ENCODE measurements at regions not wholly inside any gene's neighbourhood (a gene's known extent, or its start where the extent isn't known, plus 50 kb on each side); places are given as distances from the start of the nearest gene placed in this dataset.

GRCh38 chr4:126874533-126874932 is 758.2 kb upstream of the INTU start:
- TF ChIP-seq, protein P1, sequence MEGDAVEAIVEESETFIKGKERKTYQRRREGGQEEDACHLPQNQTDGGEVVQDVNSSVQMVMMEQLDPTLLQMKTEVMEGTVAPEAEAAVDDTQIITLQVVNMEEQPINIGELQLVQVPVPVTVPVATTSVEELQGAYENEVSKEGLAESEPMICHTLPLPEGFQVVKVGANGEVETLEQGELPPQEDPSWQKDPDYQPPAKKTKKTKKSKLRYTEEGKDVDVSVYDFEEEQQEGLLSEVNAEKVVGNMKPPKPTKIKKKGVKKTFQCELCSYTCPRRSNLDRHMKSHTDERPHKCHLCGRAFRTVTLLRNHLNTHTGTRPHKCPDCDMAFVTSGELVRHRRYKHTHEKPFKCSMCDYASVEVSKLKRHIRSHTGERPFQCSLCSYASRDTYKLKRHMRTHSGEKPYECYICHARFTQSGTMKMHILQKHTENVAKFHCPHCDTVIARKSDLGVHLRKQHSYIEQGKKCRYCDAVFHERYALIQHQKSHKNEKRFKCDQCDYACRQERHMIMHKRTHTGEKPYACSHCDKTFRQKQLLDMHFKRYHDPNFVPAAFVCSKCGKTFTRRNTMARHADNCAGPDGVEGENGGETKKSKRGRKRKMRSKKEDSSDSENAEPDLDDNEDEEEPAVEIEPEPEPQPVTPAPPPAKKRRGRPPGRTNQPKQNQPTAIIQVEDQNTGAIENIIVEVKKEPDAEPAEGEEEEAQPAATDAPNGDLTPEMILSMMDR (IDR thresholded peaks at IDR 0.05) = no peak
- TF ChIP-seq POLR2AphosphoS5 (IDR thresholded peaks at IDR 0.05) (no peak), POLR2A (IDR thresholded peaks at IDR 0.05) (no peak), EP300 (IDR thresholded peaks at IDR 0.05) (no peak)
